DND-41 (cell line): ENCODE measurements at regions not wholly inside any gene's neighbourhood (a gene's known extent, or its start where the extent isn't known, plus 50 kb on each side); places are given as distances from the start of the nearest gene placed in this dataset.

ENCODE experiments used
- ATAC-seq: fragments of 200-7000 bp; cut with Tn5 transposase; 3 replicates; pipeline ENCODE4 v1.9.1; 2021; ENCODE audit warnings: low read depth; ENCODE audit not compliant: insufficient read depth
- DNase-seq: peaks from one replicate; pipeline ENCODE4 v3.0.0-alpha.2; 2020
- H2AFZ ChIP-seq: 2 replicates; pipeline ENCODE4 v1.6.0; 2012; ENCODE audit warnings: low read depth, low read length
- H3K27ac ChIP-seq: 2 replicates; pipeline ENCODE4 v1.5.1; 2012; ENCODE audit warnings: low read length, inconsistent platforms
- H3K27me3 ChIP-seq: fragments of 200-600 bp; sonication (generic); 2 replicates; pipeline ENCODE4 v1.6.0; 2012; ENCODE audit warnings: low read length, mild to moderate bottlenecking, inconsistent platforms; ENCODE audit not compliant: insufficient read depth, poor library complexity
- H3K36me3 ChIP-seq: 2 replicates; pipeline ENCODE4 v1.5.1; 2012; ENCODE audit warnings: low read length, inconsistent platforms; ENCODE audit not compliant: insufficient read depth
- H3K4me1 ChIP-seq: 2 replicates; pipeline ENCODE4 v1.5.1; 2012; ENCODE audit warnings: mild to moderate bottlenecking, low read length; ENCODE audit not compliant: insufficient read depth
- H3K4me2 ChIP-seq: 2 replicates; pipeline ENCODE4 v1.6.0; 2012; ENCODE audit warnings: mild to moderate bottlenecking, moderate library complexity, low read length, inconsistent platforms; ENCODE audit not compliant: insufficient read depth
- H3K4me3 ChIP-seq, 2 experiments: fragments of 200-600 bp in 1 of 2; shearing (Covaris generic) in 1 of 2; 2 replicates each; pipeline ENCODE4 v1.5.1; 2012 to 2016; ENCODE audit warnings: inconsistent platforms in 2 of 2, low read length in 2 of 2, mild to moderate bottlenecking in 2 of 2, low read depth in 1 of 2, moderate library complexity in 1 of 2
- H3K79me2 ChIP-seq: 2 replicates; pipeline ENCODE4 v1.6.0; 2012; ENCODE audit warnings: low read length, inconsistent platforms; ENCODE audit not compliant: insufficient read depth
- H3K9ac ChIP-seq: 2 replicates; pipeline ENCODE4 v1.6.0; 2012; ENCODE audit warnings: low read depth, mild to moderate bottlenecking, inconsistent platforms, low read length, moderate library complexity
- H3K9me3 ChIP-seq: 2 replicates; pipeline ENCODE4 v1.5.1; 2012; ENCODE audit warnings: low read length, moderate library complexity, mild to moderate bottlenecking, inconsistent platforms; ENCODE audit not compliant: insufficient read depth, severe bottlenecking
- H4K20me1 ChIP-seq: 2 replicates; pipeline ENCODE4 v1.6.0; 2012; ENCODE audit warnings: low read length; ENCODE audit not compliant: insufficient read depth
- CTCF ChIP-seq: IDR thresholded peaks from 2 replicates; pipeline ENCODE4 v1.5.1; 2012; ENCODE audit warnings: borderline replicate concordance, low read length, moderate library complexity, mild to moderate bottlenecking; ENCODE audit not compliant: poor library complexity, severe bottlenecking; ENCODE audit errors: extremely low read depth
- EZH2 ChIP-seq: IDR thresholded peaks from 3 replicates; pipeline ENCODE4 v1.6.1; 2012; ENCODE audit warnings: borderline replicate concordance, low read depth, mild to moderate bottlenecking, moderate library complexity, low read length, inconsistent platforms; ENCODE audit not compliant: severe bottlenecking

GRCh38 chr13:62906469-62906868 is 1490.8 kb upstream of the PCDH20 start:
- no peak for DNase-seq
- Histone ChIP-seq H2AFZ (no peak overlapping the region), H3K79me2 (no peaks in the 10 kb centered on the region), H4K20me1 (no peaks in the 10 kb centered on the region), H3K9me3 (no peaks in the 10 kb centered on the region), H3K27me3 (no peaks in the 10 kb centered on the region), H3K4me2 (no peak overlapping the region), H3K27ac (no peak overlapping the region), H3K9ac (no peak overlapping the region), H3K4me3 (no peak overlapping the region), H3K4me1 (no peaks in the 10 kb centered on the region), H3K36me3 (no peaks in the 10 kb centered on the region)
- ATAC-seq = no peak
- TF ChIP-seq CTCF (no peak), EZH2 (no peak)

GRCh38 chr13:62887046-62887445 is 1471.4 kb upstream of the PCDH20 start:
- H3K27ac ChIP-seq = no peak overlapping the region
- no peaks in the 10 kb centered on the region for H3K9me3 ChIP-seq
- no peak for ATAC-seq

GRCh38 chr13:62879071-62879470 is 1463.4 kb upstream of the PCDH20 start:
- peaks cover 4% of the 10 kb centered on the region for H3K9me3 ChIP-seq
- no peak overlapping the region for H3K4me3 ChIP-seq
- no peaks in the 10 kb centered on the region for H3K36me3 ChIP-seq
- H3K9ac ChIP-seq = no peak overlapping the region
- H3K4me2 ChIP-seq = no peak overlapping the region
- DNase-seq (no peak), ATAC-seq (no peak)
- no peaks in the 10 kb centered on the region for H4K20me1 ChIP-seq
- no peaks in the 10 kb centered on the region for H3K79me2 ChIP-seq
- H2AFZ ChIP-seq = no peak overlapping the region
- no peaks in the 10 kb centered on the region for H3K4me1 ChIP-seq
- TF ChIP-seq EZH2 = no peak
- no peak for TF ChIP-seq CTCF
- H3K27me3 ChIP-seq = no peaks in the 10 kb centered on the region
- H3K27ac ChIP-seq = no peak overlapping the region

More at GRCh38 chr13:62887046-62887445, 1471.4 kb upstream of the PCDH20 start:
- Histone ChIP-seq H3K4me3 (no peak overlapping the region), H3K4me2 (no peak overlapping the region), H2AFZ (no peak overlapping the region), H3K4me1 (no peaks in the 10 kb centered on the region), H4K20me1 (no peaks in the 10 kb centered on the region), H3K27me3 (no peaks in the 10 kb centered on the region), H3K79me2 (no peaks in the 10 kb centered on the region), H3K9ac (no peak overlapping the region), H3K36me3 (no peaks in the 10 kb centered on the region)
- no peak for DNase-seq
- TF ChIP-seq EZH2 (no peak), CTCF (no peak)
